CD14-positive monocyte (primary cell): ENCODE measurements at regions not wholly inside any gene's neighbourhood (a gene's known extent, or its start where the extent isn't known, plus 50 kb on each side); places are given as distances from the start of the nearest gene placed in this dataset.

ENCODE experiments used
- DNase-seq, 3 donors: peaks; one replicate each; pipeline ENCODE4 v3.0.0-alpha.2; 2011 to 2022
- H2AFZ ChIP-seq: 2 replicates; pipeline ENCODE4 v1.6.0; 2012; ENCODE audit warnings: mild to moderate bottlenecking, low read depth, low read length, inconsistent platforms; ENCODE audit not compliant: insufficient read depth, poor library complexity, severe bottlenecking
- H3K27ac ChIP-seq, 2 donors: 1 replicate in 1 of 2; 2 replicates in 1 of 2; pipeline ENCODE4 v1.5.1; 2012 to 2013; ENCODE audit warnings: low read length in 2 of 2, control low read depth in 1 of 2, inconsistent platforms in 1 of 2, low read depth in 1 of 2, mild to moderate bottlenecking in 1 of 2
- H3K27me3 ChIP-seq, 2 donors: one replicate each; pipeline versions ENCODE4 v1.6.0 to v1.6.1; 2011 to 2013; ENCODE audit warnings: low read length in 2 of 2; ENCODE audit not compliant: control insufficient read depth in 2 of 2, insufficient read depth in 2 of 2
- H3K36me3 ChIP-seq, 2 donors: replicated peaks in 1 of 2; 1 replicate in 1 of 2; 2 replicates in 1 of 2; pipeline versions ENCODE4 v1.5.1 to v1.6.1; 2012 to 2013; ENCODE audit warnings: low read length in 2 of 2, control low read depth in 1 of 2, inconsistent platforms in 1 of 2, mild to moderate bottlenecking in 1 of 2; ENCODE audit not compliant: insufficient read depth in 2 of 2, control insufficient read depth in 1 of 2
- H3K4me1 ChIP-seq, 2 donors: 1 replicate in 1 of 2; 2 replicates in 1 of 2; pipeline versions ENCODE4 v1.5.1 to v1.6.1; 2012 to 2013; ENCODE audit warnings: low read length in 2 of 2, control low read depth in 1 of 2, inconsistent platforms in 1 of 2, mild to moderate bottlenecking in 1 of 2, moderate library complexity in 1 of 2; ENCODE audit not compliant: insufficient read depth in 2 of 2, control insufficient read depth in 1 of 2
- H3K4me2 ChIP-seq: replicated peaks from 2 replicates; pipeline ENCODE3; 2012; ENCODE audit warnings: low read length, moderate library complexity, mild to moderate bottlenecking; ENCODE audit not compliant: poor library complexity, severe bottlenecking; ENCODE audit errors: extremely low read depth
- H3K4me3 ChIP-seq, 3 experiments: fragments of 200-600 bp in 1 of 3; sonication (generic) in 1 of 3; replicated peaks in 1 of 3; 1 replicate in 2 of 3; 2 replicates in 1 of 3; pipeline ENCODE4 v1.5.1; 2011 to 2013; ENCODE audit warnings: low read length in 3 of 3, mild to moderate bottlenecking in 3 of 3, control low read depth in 2 of 3, low read depth in 2 of 3, inconsistent platforms in 1 of 3, moderate library complexity in 1 of 3
- H3K79me2 ChIP-seq: 2 replicates; pipeline ENCODE4 v1.6.0; 2012; ENCODE audit warnings: mild to moderate bottlenecking, control low read depth, inconsistent platforms, low read length, moderate library complexity; ENCODE audit not compliant: insufficient read depth
- H3K9ac ChIP-seq: 2 replicates; pipeline ENCODE4 v1.6.0; 2017; ENCODE audit warnings: low read length, mild to moderate bottlenecking; ENCODE audit not compliant: insufficient read depth, poor library complexity, severe bottlenecking
- H3K9me3 ChIP-seq, 2 donors: replicated peaks in 1 of 2; 1 replicate in 1 of 2; 2 replicates in 1 of 2; pipeline versions ENCODE4 v1.5.1 to v1.6.1; 2012 to 2013; ENCODE audit warnings: low read length in 2 of 2, control low read depth in 1 of 2; ENCODE audit not compliant: control insufficient read depth in 1 of 2, insufficient read depth in 1 of 2
- H4K20me1 ChIP-seq: 2 replicates; pipeline ENCODE4 v1.6.0; 2012; ENCODE audit warnings: mild to moderate bottlenecking, low read length, control low read depth, moderate library complexity; ENCODE audit not compliant: insufficient read depth
- H3K27ac Mint-ChIP-seq, 7 donors: one replicate each; pipeline ENCODE4 v1.8.0; 2020; ENCODE audit warnings: mild to moderate bottlenecking in 7 of 7, mixed read lengths in 7 of 7, moderate library complexity in 6 of 7, inconsistent platforms in 2 of 7
- H3K27me3 Mint-ChIP-seq, 3 donors: one replicate each; pipeline ENCODE4 v1.8.0; 2021 to 2022; ENCODE audit warnings: low read depth in 3 of 3, mild to moderate bottlenecking in 3 of 3, mixed read lengths in 3 of 3, moderate library complexity in 3 of 3, inconsistent platforms in 1 of 3
- H3K36me3 Mint-ChIP-seq, 2 donors: one replicate each; pipeline ENCODE4 v1.8.0; 2020; ENCODE audit warnings: mixed read lengths in 2 of 2, inconsistent platforms in 1 of 2, mild to moderate bottlenecking in 1 of 2
- H3K4me1 Mint-ChIP-seq: one replicate; pipeline ENCODE4 v1.8.0; 2020; ENCODE audit warnings: mild to moderate bottlenecking, mixed read lengths
- H3K4me3 Mint-ChIP-seq, 2 donors: one replicate each; pipeline ENCODE4 v1.8.0; 2020; ENCODE audit warnings: mild to moderate bottlenecking in 2 of 2, mixed read lengths in 2 of 2, moderate library complexity in 1 of 2
- H3K9me3 Mint-ChIP-seq, 7 donors: one replicate each; pipeline ENCODE4 v1.8.0; 2020 to 2022; ENCODE audit warnings: mixed read lengths in 7 of 7, mild to moderate bottlenecking in 6 of 7, moderate library complexity in 6 of 7, inconsistent platforms in 2 of 7
- CTCF ChIP-seq: fragments of 200-600 bp; IDR thresholded peaks from one replicate; pipeline ENCODE4 v1.8.0; 2022; ENCODE audit warnings: antibody characterized with exemption, mild to moderate bottlenecking
- WGBS: methylation state at CpG from one replicate; pipeline ENCODE4 v1.1.5; 2013; ENCODE audit warnings: missing lambda C conversion rate; ENCODE audit not compliant: insufficient coverage; 5-methylcytosine and 5-hydroxymethylcytosine counted together
- intact Hi-C, 2 donors: fragments of 100-400 bp; cut with micrococcal nuclease; formaldehyde crosslinking; loops; one replicate each; pipeline versions ENCODE4 v1.15.0 to v1.15.1; 2023

- H3K4me3 Mint-ChIP-seq = no peak overlapping the region
- Histone ChIP-seq H3K79me2 (no peaks in the 10 kb centered on the region), H2AFZ (no peak overlapping the region), H4K20me1 (no peaks in the 10 kb centered on the region), H3K9ac (no peak overlapping the region), H3K9me3 (peaks cover 4 to 7% of the 10 kb centered on the region in 2 donors), H3K4me3 (no peak overlapping the region), H3K4me1 (no peaks in the 10 kb centered on the region), H3K4me2 (no peak overlapping the region), H3K36me3 (no peaks in the 10 kb centered on the region), H3K27ac (no peak overlapping the region), H3K27me3 (no peaks in the 10 kb centered on the region)
- peaks cover 0 to 7% (median 4%) of the 10 kb centered on the region in 7 donors for H3K9me3 Mint-ChIP-seq
- no peak overlapping the region for H3K27ac Mint-ChIP-seq
- TF ChIP-seq CTCF = no peak
- no peaks in the 10 kb centered on the region for H3K4me1 Mint-ChIP-seq
- DNase-seq = no peak
- H3K27me3 Mint-ChIP-seq = no peaks in the 10 kb centered on the region
- intact Hi-C loops = no loop called here
- H3K36me3 Mint-ChIP-seq = no peaks in the 10 kb centered on the region
Observed at GRCh38 chr3:103189941-103190340, 755.1 kb downstream of the ZPLD1 start.

GRCh38 chr3:103195216-103195615 lies 760.4 kb downstream of the ZPLD1 start:
- Mint-ChIP-seq H3K36me3 (no peaks in the 10 kb centered on the region), H3K27ac (no peak overlapping the region)
- WGBS = 100% methylated on average over 1 of the region's 4 CpGs

More at GRCh38 chr3:103195216-103195615, 760.4 kb downstream of the ZPLD1 start:
- Histone ChIP-seq H2AFZ (no peak overlapping the region), H3K4me2 (no peak overlapping the region), H3K4me3 (no peak overlapping the region), H3K27me3 (no peaks in the 10 kb centered on the region), H4K20me1 (no peaks in the 10 kb centered on the region), H3K36me3 (no peaks in the 10 kb centered on the region), H3K79me2 (no peaks in the 10 kb centered on the region), H3K27ac (no peak overlapping the region), H3K9me3 (no peaks in the 10 kb centered on the region), H3K4me1 (no peaks in the 10 kb centered on the region), H3K9ac (no peak overlapping the region)
- Mint-ChIP-seq H3K4me1 (no peaks in the 10 kb centered on the region), H3K4me3 (no peak overlapping the region), H3K9me3 (peaks cover 0 to 6% (median 2%) of the 10 kb centered on the region in 7 donors), H3K27me3 (no peaks in the 10 kb centered on the region)
- intact Hi-C loops = no loop called here
- DNase-seq = no peak
- TF ChIP-seq CTCF = no peak
